ENCODE measurements at regions not wholly inside any gene's neighbourhood (a gene's known extent, or its start where the extent isn't known, plus 50 kb on each side); places are given as distances from the start of the nearest gene placed in this dataset.

GRCh38 chr2:79453918-79454317 is 58.9 kb upstream of the CTNNA2 start:
- H3K9me3 ChIP-seq (ENCODE audit: control insufficient read depth, insufficient read depth, low read length), result peaks cover 6% of the 10 kb centered on the region
- H3K27me3 ChIP-seq (ENCODE audit: control insufficient read depth, insufficient read depth, low read length), result no peaks in the 10 kb centered on the region
- CTCF ChIA-PET, result no interaction called here
- H3K27ac ChIP-seq (ENCODE audit: low read depth, low read length), result no peak overlapping the region
- POLR2A ChIA-PET, result no interaction called here
- no peak overlapping the region for H3K4me3 ChIP-seq (ENCODE audit: low read depth, low read length)
- no peak for DNase-seq (ENCODE audit: low read depth, low spot score)
- no peak for TF ChIP-seq CTCF (IDR thresholded peaks at IDR 0.05; ENCODE audit: low read depth, low read length)

GRCh38 chr2:79452651-79453050 is 60.2 kb upstream of the CTNNA2 start:
- Histone ChIP-seq H3K9me3 (ENCODE audit: control insufficient read depth, insufficient read depth, low read length) (peaks cover 6% of the 10 kb centered on the region), H3K4me3 (ENCODE audit: low read depth, low read length) (no peak overlapping the region), H3K27me3 (ENCODE audit: control insufficient read depth, insufficient read depth, low read length) (no peaks in the 10 kb centered on the region), H3K27ac (ENCODE audit: low read depth, low read length) (no peak overlapping the region)
- no peak for TF ChIP-seq CTCF (IDR thresholded peaks at IDR 0.05; ENCODE audit: low read depth, low read length)
- POLR2A ChIA-PET, result no interaction called here
- no peak for DNase-seq (ENCODE audit: low read depth, low spot score)
- CTCF ChIA-PET, result no interaction called here

- Histone ChIP-seq H3K27me3 (ENCODE audit: control insufficient read depth, insufficient read depth, low read length) (no peaks in the 10 kb centered on the region), H3K9me3 (ENCODE audit: control insufficient read depth, insufficient read depth, low read length) (peaks cover 3% of the 10 kb centered on the region; the same call in 1 of the 2 replicates), H3K4me3 (ENCODE audit: low read depth, low read length) (no peak overlapping the region), H3K27ac (ENCODE audit: low read depth, low read length) (no peak overlapping the region)
- ChIA-PET CTCF (no interaction called here), POLR2A (no interaction called here)
- no peak for DNase-seq (ENCODE audit: low read depth, low spot score)
- TF ChIP-seq CTCF (IDR thresholded peaks at IDR 0.05; ENCODE audit: low read depth, low read length), result no peak
Measured at GRCh38 chr2:79447463-79447862, 65.4 kb upstream of the CTNNA2 start.

- TF ChIP-seq CTCF (IDR thresholded peaks at IDR 0.05; ENCODE audit: low read depth, low read length), result no peak
- no peak for DNase-seq (ENCODE audit: low read depth, low spot score)
- H3K27me3 ChIP-seq (ENCODE audit: control insufficient read depth, insufficient read depth, low read length), result no peaks in the 10 kb centered on the region
- ChIA-PET CTCF (no interaction called here), POLR2A (no interaction called here)
- H3K4me3 ChIP-seq (ENCODE audit: low read depth, low read length), result no peak overlapping the region
- no peak overlapping the region for H3K27ac ChIP-seq (ENCODE audit: low read depth, low read length)
- peaks cover 3% of the 10 kb centered on the region; the same call in 1 of the 2 replicates for H3K9me3 ChIP-seq (ENCODE audit: control insufficient read depth, insufficient read depth, low read length)
Measured at GRCh38 chr2:79446313-79446712, 66.5 kb upstream of the CTNNA2 start.

- no peak overlapping the region for H3K27ac ChIP-seq (ENCODE audit: low read depth, low read length)
- POLR2A ChIA-PET, result no interaction called here
- no peak for DNase-seq (ENCODE audit: low read depth, low spot score)
- peaks cover 14% of the 10 kb centered on the region; the same call in 1 of the 2 replicates for H3K9me3 ChIP-seq (ENCODE audit: control insufficient read depth, insufficient read depth, low read length)
- no peaks in the 10 kb centered on the region for H3K27me3 ChIP-seq (ENCODE audit: control insufficient read depth, insufficient read depth, low read length)
- CTCF ChIA-PET, result no interaction called here
- TF ChIP-seq CTCF (IDR thresholded peaks at IDR 0.05; ENCODE audit: low read depth, low read length), result no peak
- H3K4me3 ChIP-seq (ENCODE audit: low read depth, low read length), result no peak overlapping the region
Measured at GRCh38 chr2:79437433-79438267, 75.2 kb upstream of the CTNNA2 start.

All from AG04450 (cell line).